Activated T-cell treated with anti-CD3 and anti-CD28 coated beads, Interleukin-2, amount 50 U/mL, for 4 hours (primary cell): ENCODE measurements at regions not wholly inside any gene's neighbourhood (a gene's known extent, or its start where the extent isn't known, plus 50 kb on each side); places are given as distances from the start of the nearest gene placed in this dataset.

Experiments
- ATAC-seq, 2 donors: fragments of 200-7000 bp; cut with Tn5 transposase; one replicate each; pipeline ENCODE4 v1.10.0; 2021
- DNase-seq: peaks from one replicate; pipeline ENCODE4 v3.0.0-alpha.2; 2020
- H3K27me3 Mint-ChIP-seq: one replicate; pipeline ENCODE4 v1.8.0; 2021; ENCODE audit warnings: low read depth, mixed read lengths
- H3K36me3 Mint-ChIP-seq: one replicate; pipeline ENCODE4 v1.8.0; 2022; ENCODE audit warnings: mixed read lengths; ENCODE audit not compliant: insufficient read depth
- H3K4me1 Mint-ChIP-seq: one replicate; pipeline ENCODE4 v1.8.0; 2021; ENCODE audit warnings: low read depth, mixed read lengths
- H3K4me3 Mint-ChIP-seq: one replicate; pipeline ENCODE4 v1.8.0; 2021; ENCODE audit warnings: mild to moderate bottlenecking, moderate library complexity, mixed read lengths
- H3K9me3 Mint-ChIP-seq: one replicate; pipeline ENCODE4 v1.8.0; 2021; ENCODE audit warnings: mixed read lengths

GRCh38 chr1:71345491-71345890 is 264.7 kb upstream of the ZRANB2 start:
- peaks cover 6% of the 10 kb centered on the region for H3K9me3 Mint-ChIP-seq
- no peak overlapping the region for H3K4me3 Mint-ChIP-seq
- no peaks in the 10 kb centered on the region for H3K27me3 Mint-ChIP-seq
- H3K36me3 Mint-ChIP-seq, result no peaks in the 10 kb centered on the region
- no peak for DNase-seq
- no peaks in the 10 kb centered on the region for H3K4me1 Mint-ChIP-seq
- no peak for ATAC-seq

- ATAC-seq, result no peak
- Mint-ChIP-seq H3K9me3 (peaks cover 13% of the 10 kb centered on the region), H3K4me1 (no peaks in the 10 kb centered on the region)
Observed at GRCh38 chr1:71343686-71344416, 263.0 kb upstream of the ZRANB2 start.

GRCh38 chr1:71339238-71339637 is 258.4 kb upstream of the ZRANB2 start:
- Mint-ChIP-seq H3K36me3 (no peaks in the 10 kb centered on the region), H3K27me3 (no peaks in the 10 kb centered on the region), H3K4me3 (no peak overlapping the region), H3K9me3 (peaks cover 14% of the 10 kb centered on the region), H3K4me1 (no peaks in the 10 kb centered on the region)
- DNase-seq (no peak), ATAC-seq (no peak)

More at GRCh38 chr1:71343686-71344416, 263.0 kb upstream of the ZRANB2 start:
- no peak overlapping the region for H3K4me3 Mint-ChIP-seq
- no peaks in the 10 kb centered on the region for H3K27me3 Mint-ChIP-seq
- H3K36me3 Mint-ChIP-seq, result no peaks in the 10 kb centered on the region
- DNase-seq, result no peak

GRCh38 chr1:71330991-71331390 is 250.2 kb upstream of the ZRANB2 start:
- H3K9me3 Mint-ChIP-seq, result peaks cover 29% of the 10 kb centered on the region

GRCh38 chr1:71324671-71325267 is 243.9 kb upstream of the ZRANB2 start:
- Mint-ChIP-seq H3K4me1 (no peaks in the 10 kb centered on the region), H3K4me3 (no peak overlapping the region)
- DNase-seq, result no peak

More at GRCh38 chr1:71330991-71331390, 250.2 kb upstream of the ZRANB2 start:
- H3K4me3 Mint-ChIP-seq, result no peak overlapping the region
- H3K36me3 Mint-ChIP-seq, result no peaks in the 10 kb centered on the region
- no peaks in the 10 kb centered on the region for H3K4me1 Mint-ChIP-seq
- DNase-seq (no peak), ATAC-seq (no peak)
- H3K27me3 Mint-ChIP-seq, result no peaks in the 10 kb centered on the region

GRCh38 chr1:71312545-71312944 is 231.7 kb upstream of the ZRANB2 start:
- Mint-ChIP-seq H3K27me3 (no peaks in the 10 kb centered on the region), H3K4me3 (no peak overlapping the region)

More at GRCh38 chr1:71324671-71325267, 243.9 kb upstream of the ZRANB2 start:
- Mint-ChIP-seq H3K27me3 (no peaks in the 10 kb centered on the region), H3K36me3 (no peaks in the 10 kb centered on the region), H3K9me3 (peaks cover 34% of the 10 kb centered on the region)
- ATAC-seq, result no peak

GRCh38 chr1:71311376-71311775 is 230.5 kb upstream of the ZRANB2 start:
- H3K9me3 Mint-ChIP-seq, result peaks cover 12% of the 10 kb centered on the region
- no peaks in the 10 kb centered on the region for H3K36me3 Mint-ChIP-seq
- H3K4me3 Mint-ChIP-seq, result no peak overlapping the region
- DNase-seq, result no peak
- no peaks in the 10 kb centered on the region for H3K4me1 Mint-ChIP-seq
- no peaks in the 10 kb centered on the region for H3K27me3 Mint-ChIP-seq
- no peak for ATAC-seq

More at GRCh38 chr1:71312545-71312944, 231.7 kb upstream of the ZRANB2 start:
- no peaks in the 10 kb centered on the region for H3K36me3 Mint-ChIP-seq
- ATAC-seq (no peak), DNase-seq (no peak)
- H3K4me1 Mint-ChIP-seq, result no peaks in the 10 kb centered on the region
- H3K9me3 Mint-ChIP-seq, result peaks cover 17% of the 10 kb centered on the region

GRCh38 chr1:71307451-71307850 is 226.6 kb upstream of the ZRANB2 start:
- H3K4me3 Mint-ChIP-seq, result no peak overlapping the region
- DNase-seq (no peak), ATAC-seq (no peak)
- no peaks in the 10 kb centered on the region for H3K27me3 Mint-ChIP-seq
- no peaks in the 10 kb centered on the region for H3K4me1 Mint-ChIP-seq
- H3K36me3 Mint-ChIP-seq, result no peaks in the 10 kb centered on the region
- H3K9me3 Mint-ChIP-seq, result no peaks in the 10 kb centered on the region

GRCh38 chr1:71304125-71304524 is 223.3 kb upstream of the ZRANB2 start:
- H3K27me3 Mint-ChIP-seq, result no peaks in the 10 kb centered on the region
- H3K4me3 Mint-ChIP-seq, result no peak overlapping the region
- no peaks in the 10 kb centered on the region for H3K9me3 Mint-ChIP-seq
- H3K4me1 Mint-ChIP-seq, result no peaks in the 10 kb centered on the region
- DNase-seq (no peak), ATAC-seq (no peak)
- no peaks in the 10 kb centered on the region for H3K36me3 Mint-ChIP-seq

- DNase-seq (no peak), ATAC-seq (no peak)
- Mint-ChIP-seq H3K9me3 (no peaks in the 10 kb centered on the region), H3K4me1 (no peaks in the 10 kb centered on the region), H3K4me3 (no peak overlapping the region), H3K36me3 (no peaks in the 10 kb centered on the region), H3K27me3 (no peaks in the 10 kb centered on the region)
Observed at GRCh38 chr1:71303617-71304041, 222.8 kb upstream of the ZRANB2 start.

- no peaks in the 10 kb centered on the region for H3K27me3 Mint-ChIP-seq
- ATAC-seq (no peak), DNase-seq (no peak)
- H3K36me3 Mint-ChIP-seq, result no peaks in the 10 kb centered on the region
- no peaks in the 10 kb centered on the region for H3K4me1 Mint-ChIP-seq
- no peaks in the 10 kb centered on the region for H3K9me3 Mint-ChIP-seq
- H3K4me3 Mint-ChIP-seq, result no peak overlapping the region
Observed at GRCh38 chr1:71298633-71299032, 217.8 kb upstream of the ZRANB2 start.

GRCh38 chr1:71296551-71297134 is 215.8 kb upstream of the ZRANB2 start:
- DNase-seq (no peak), ATAC-seq (no peak)
- Mint-ChIP-seq H3K9me3 (peaks cover 4% of the 10 kb centered on the region), H3K36me3 (no peaks in the 10 kb centered on the region), H3K4me1 (no peaks in the 10 kb centered on the region), H3K4me3 (no peak overlapping the region), H3K27me3 (no peaks in the 10 kb centered on the region)

- H3K27me3 Mint-ChIP-seq, result no peaks in the 10 kb centered on the region
- no peak overlapping the region for H3K4me3 Mint-ChIP-seq
- H3K36me3 Mint-ChIP-seq, result no peaks in the 10 kb centered on the region
- H3K4me1 Mint-ChIP-seq, result no peaks in the 10 kb centered on the region
- DNase-seq, result no peak
- no peak for ATAC-seq
- peaks cover 8% of the 10 kb centered on the region for H3K9me3 Mint-ChIP-seq
Observed at GRCh38 chr1:71295350-71295749, 214.5 kb upstream of the ZRANB2 start.

GRCh38 chr1:71294178-71294577 is 213.3 kb upstream of the ZRANB2 start:
- Mint-ChIP-seq H3K36me3 (no peaks in the 10 kb centered on the region), H3K4me1 (no peaks in the 10 kb centered on the region), H3K9me3 (peaks cover 15% of the 10 kb centered on the region), H3K27me3 (no peaks in the 10 kb centered on the region), H3K4me3 (no peak overlapping the region)
- ATAC-seq, result no peak
- no peak for DNase-seq

GRCh38 chr1:71292203-71292602 is 211.4 kb upstream of the ZRANB2 start:
- Mint-ChIP-seq H3K4me1 (no peaks in the 10 kb centered on the region), H3K9me3 (peaks cover 26% of the 10 kb centered on the region), H3K27me3 (no peaks in the 10 kb centered on the region), H3K36me3 (no peaks in the 10 kb centered on the region), H3K4me3 (no peak overlapping the region)
- DNase-seq, result no peak
- ATAC-seq, result no peak
